IPS DF 6.9 (cell line): ENCODE measurements at regions not wholly inside any gene's neighbourhood (a gene's known extent, or its start where the extent isn't known, plus 50 kb on each side); places are given as distances from the start of the nearest gene placed in this dataset.

ENCODE experiments used
- DNase-seq: peaks from one replicate; pipeline ENCODE4 v3.0.0-alpha.2; 2013; ENCODE audit warnings: low read depth, low spot score
- H3K27ac ChIP-seq: one replicate; pipeline ENCODE4 v1.5.1; 2013; ENCODE audit warnings: low read length, control low read depth
- H3K27me3 ChIP-seq: 2 replicates; pipeline ENCODE4 v1.6.1; 2013; ENCODE audit warnings: mild to moderate bottlenecking, low read length; ENCODE audit not compliant: control insufficient read depth, insufficient read depth
- H3K36me3 ChIP-seq: 2 replicates; pipeline ENCODE4 v1.6.1; 2013; ENCODE audit warnings: low read length; ENCODE audit not compliant: control insufficient read depth, insufficient read depth
- H3K4me1 ChIP-seq: 2 replicates; pipeline ENCODE4 v1.6.1; 2013; ENCODE audit warnings: low read length; ENCODE audit not compliant: control insufficient read depth, insufficient read depth
- H3K4me3 ChIP-seq: 2 replicates; pipeline ENCODE4 v1.5.1; 2013; ENCODE audit warnings: mild to moderate bottlenecking, low read length
- H3K9me3 ChIP-seq: 2 replicates; pipeline ENCODE4 v1.6.1; 2013; ENCODE audit warnings: low read length, inconsistent platforms; ENCODE audit not compliant: control insufficient read depth, insufficient read depth
- WGBS: extraction: QIAGEN DNeasy Blood & Tissue Kit; methylation state at CpG from one replicate; pipeline ENCODE4 v1.1.7; 2013; ENCODE audit warnings: mixed read lengths, missing lambda C conversion rate; ENCODE audit not compliant: insufficient read length, insufficient coverage; 5-methylcytosine and 5-hydroxymethylcytosine counted together

GRCh38 chr6:4187480-4187879 is 52.1 kb upstream of the ECI2 start:
- H3K9me3 ChIP-seq: no peaks in the 10 kb centered on the region
- no peaks in the 10 kb centered on the region for H3K36me3 ChIP-seq
- no peaks in the 10 kb centered on the region for H3K27me3 ChIP-seq
- no peaks in the 10 kb centered on the region for H3K4me1 ChIP-seq
- no CpG with 5 or more reads among the region's 2 CpGs for WGBS
- H3K4me3 ChIP-seq: no peak overlapping the region
- no peak for DNase-seq
- H3K27ac ChIP-seq: no peak overlapping the region

GRCh38 chr6:4186385-4186784 is 51.0 kb upstream of the ECI2 start:
- Histone ChIP-seq H3K9me3 (no peaks in the 10 kb centered on the region), H3K27me3 (no peaks in the 10 kb centered on the region), H3K27ac (no peak overlapping the region), H3K36me3 (no peaks in the 10 kb centered on the region), H3K4me3 (no peak overlapping the region), H3K4me1 (no peaks in the 10 kb centered on the region)
- DNase-seq: no peak
- WGBS: no CpG with 5 or more reads among the region's 4 CpGs

DNA sequence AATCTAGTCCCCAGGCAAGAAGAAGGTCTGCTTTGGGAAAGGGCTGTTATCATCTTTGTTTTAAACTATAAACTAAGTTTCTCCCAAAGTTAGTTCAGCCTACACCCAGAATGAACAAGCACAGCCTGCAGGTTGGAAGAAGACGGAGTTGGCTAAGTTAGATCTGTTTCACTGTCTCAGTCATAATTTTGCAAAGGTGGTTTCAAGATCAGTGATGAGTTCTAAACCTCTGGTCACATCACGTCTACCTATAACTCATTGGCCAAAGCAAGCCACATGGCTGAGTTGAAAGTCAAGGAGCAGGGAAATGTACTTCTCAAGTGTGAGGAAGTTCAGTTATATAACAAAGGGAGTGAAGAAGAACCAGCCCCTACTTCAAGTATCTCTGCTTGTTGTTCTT is 50.5 kb upstream of the ECI2 start:
- H3K4me1 ChIP-seq: no peaks in the 10 kb centered on the region
- no peaks in the 10 kb centered on the region for H3K27me3 ChIP-seq
- no CpG with 5 or more reads among the region's 2 CpGs for WGBS
- no peaks in the 10 kb centered on the region for H3K9me3 ChIP-seq
- H3K4me3 ChIP-seq: no peak overlapping the region
- no peak for DNase-seq
- H3K36me3 ChIP-seq: no peaks in the 10 kb centered on the region
- H3K27ac ChIP-seq: no peak overlapping the region

- Histone ChIP-seq H3K27me3 (no peaks in the 10 kb centered on the region), H3K4me1 (no peaks in the 10 kb centered on the region), H3K36me3 (no peaks in the 10 kb centered on the region), H3K4me3 (no peak overlapping the region), H3K27ac (no peak overlapping the region), H3K9me3 (no peaks in the 10 kb centered on the region)
- DNase-seq: no peak
- no CpG with 5 or more reads among the region's 5 CpGs for WGBS
Observed at GRCh38 chr6:4185419-4185818, 50.0 kb upstream of the ECI2 start.
